H1 (cell line): ENCODE measurements at regions not wholly inside any gene's neighbourhood (a gene's known extent, or its start where the extent isn't known, plus 50 kb on each side); places are given as distances from the start of the nearest gene placed in this dataset.
A peak's percentile ranks its signal among the peaks of the same experiment; 100 is the strongest.

Experiments used
- CTCF ChIA-PET: fragments of 300-600 bp; sonication (Branson Sonifier 250); formaldehyde crosslinking; loops from one replicate; lab custom pipeline; 2021; ENCODE audit not compliant: partially characterized antibody; lab: Charles Lee
- POLR2A ChIA-PET: fragments of 300-600 bp; sonication (Branson Sonifier 250); formaldehyde crosslinking; loops from one replicate; lab custom pipeline; 2021; ENCODE audit warnings: inconsistent platforms; ENCODE audit not compliant: partially characterized antibody; lab: Charles Lee
- DNase-seq, 2 experiments: peaks; one replicate each; pipeline versions ENCODE4 v3.0.0 to v3.0.0-alpha.2; 2010 to 2022; ENCODE audit warnings: low spot score in 2 of 2, low read depth in 1 of 2, mixed read lengths in 1 of 2
- FAIRE-seq: peaks from 2 replicates; lab custom pipeline; 2011; peaks lifted over from hg19 to GRCh38; lab: Jason Lieb, UNC
- H2AFZ ChIP-seq: 2 replicates; pipeline ENCODE4 v1.8.1; 2012; ENCODE audit warnings: low read length, inconsistent platforms
- H2AK5ac ChIP-seq: 2 replicates; pipeline ENCODE4 v1.6.1; 2013; ENCODE audit warnings: low read depth, low read length
- H2BK120ac ChIP-seq: replicated peaks from 2 replicates; pipeline ENCODE3; 2013; ENCODE audit warnings: low read depth, low read length, inconsistent platforms
- H2BK12ac ChIP-seq: 2 replicates; pipeline ENCODE4 v1.6.1; 2013; ENCODE audit warnings: low read depth, low read length
- H2BK15ac ChIP-seq: 2 replicates; pipeline ENCODE4 v1.6.1; 2013; ENCODE audit warnings: low read length
- H2BK20ac ChIP-seq: 2 replicates; pipeline ENCODE4 v1.6.1; 2013; ENCODE audit warnings: low read length
- H2BK5ac ChIP-seq: 2 replicates; pipeline ENCODE4 v1.6.1; 2013; ENCODE audit warnings: low read depth, low read length
- H3K14ac ChIP-seq: 2 replicates; pipeline ENCODE4 v1.6.1; 2013; ENCODE audit warnings: inconsistent platforms; ENCODE audit not compliant: insufficient read length
- H3K18ac ChIP-seq: 2 replicates; pipeline ENCODE4 v1.6.1; 2013; ENCODE audit warnings: low read length; ENCODE audit errors: extremely low read depth
- H3K23ac ChIP-seq: 2 replicates; pipeline ENCODE4 v1.6.1; 2013; ENCODE audit warnings: inconsistent platforms; ENCODE audit not compliant: insufficient read length
- H3K23me2 ChIP-seq: 2 replicates; pipeline ENCODE4 v1.6.1; 2013; ENCODE audit warnings: low read depth, low read length
- H3K27ac ChIP-seq: 2 replicates; pipeline ENCODE4 v1.6.1; 2011; ENCODE audit warnings: low read depth, low read length, inconsistent platforms
- H3K27me3 ChIP-seq, 4 experiments: replicated peaks in 1 of 4; 1 replicate in 1 of 4; 2 replicates in 3 of 4; pipeline versions ENCODE4 v1.6.1 to v1.8.1; 2011 to 2013; ENCODE audit warnings: low read length in 3 of 4, mild to moderate bottlenecking in 3 of 4, inconsistent platforms in 2 of 4, mixed read lengths in 2 of 4, moderate library complexity in 1 of 4; ENCODE audit not compliant: control insufficient read depth in 3 of 4, insufficient read depth in 3 of 4; ENCODE audit errors: extremely low read depth in 1 of 4
- H3K36me3 ChIP-seq, 4 experiments: 2 replicates each; pipeline versions ENCODE4 v1.6.1 to v1.8.1; 2011 to 2013; ENCODE audit warnings: mild to moderate bottlenecking in 4 of 4, low read length in 3 of 4, moderate library complexity in 2 of 4, control low read depth in 1 of 4, inconsistent platforms in 1 of 4; ENCODE audit not compliant: insufficient read depth in 4 of 4, control insufficient read depth in 2 of 4
- H3K4ac ChIP-seq: replicated peaks from 2 replicates; pipeline ENCODE3; 2013; ENCODE audit warnings: low read length, low read depth, mixed read lengths, inconsistent platforms; ENCODE audit not compliant: insufficient read length
- H3K4me1 ChIP-seq, 4 experiments: replicated peaks in 1 of 4; 1 replicate in 1 of 4; 2 replicates in 3 of 4; pipeline versions ENCODE4 v1.6.1 to v1.8.1; 2011 to 2013; ENCODE audit warnings: low read length in 3 of 4, inconsistent platforms in 2 of 4, mixed read lengths in 1 of 4; ENCODE audit not compliant: insufficient read depth in 4 of 4, control insufficient read depth in 3 of 4
- H3K4me2 ChIP-seq, 2 experiments: 2 replicates each; pipeline versions ENCODE4 v1.6.1 to v1.8.1; 2011 to 2013; ENCODE audit warnings: low read depth in 2 of 2, low read length in 2 of 2, control low read depth in 1 of 2, inconsistent platforms in 1 of 2, mild to moderate bottlenecking in 1 of 2; ENCODE audit not compliant: insufficient read depth in 1 of 2
- H3K4me3 ChIP-seq, 4 experiments: fragments of 200-600, 300-600 bp in 1 of 4; sonication (generic), shearing (Covaris generic), sonication (Bioruptor Twin) in 1 of 4; 2 replicates each; pipeline versions ENCODE4 v1.5.1 to v1.8.1; 2011 to 2016; ENCODE audit warnings: low read length in 4 of 4, low read depth in 3 of 4, control low read depth in 2 of 4, inconsistent platforms in 2 of 4, mild to moderate bottlenecking in 2 of 4, mixed read lengths in 1 of 4, moderate library complexity in 1 of 4; ENCODE audit not compliant: insufficient read depth in 2 of 4; ENCODE audit errors: extremely low read depth in 1 of 4
- H3K56ac ChIP-seq: replicated peaks from 2 replicates; pipeline ENCODE3; 2013; ENCODE audit warnings: low read depth, mild to moderate bottlenecking, mixed read lengths, low read length, inconsistent platforms; ENCODE audit not compliant: insufficient read length
- H3K79me1 ChIP-seq: 2 replicates; pipeline ENCODE4 v1.6.1; 2013; ENCODE audit warnings: low read depth, low read length, control low read depth
- H3K79me2 ChIP-seq, 2 experiments: 2 replicates each; pipeline versions ENCODE4 v1.6.1 to v1.8.1; 2012 to 2013; ENCODE audit warnings: low read length in 2 of 2, mild to moderate bottlenecking in 2 of 2, inconsistent platforms in 1 of 2; ENCODE audit not compliant: insufficient read depth in 2 of 2, control insufficient read depth in 1 of 2
- H3K9ac ChIP-seq, 4 experiments: replicated peaks in 1 of 4; 1 replicate in 1 of 4; 2 replicates in 3 of 4; pipeline versions ENCODE4 v1.6.1 to v1.8.1; 2011 to 2013; ENCODE audit warnings: low read depth in 3 of 4, low read length in 3 of 4, control low read depth in 2 of 4, mild to moderate bottlenecking in 2 of 4, moderate library complexity in 2 of 4, inconsistent platforms in 1 of 4; ENCODE audit errors: extremely low read depth in 1 of 4
- H3K9me3 ChIP-seq, 2 experiments: 2 replicates each; pipeline versions ENCODE4 v1.6.1 to v1.8.1; 2012 to 2013; ENCODE audit warnings: mild to moderate bottlenecking in 2 of 2, moderate library complexity in 2 of 2, control low read depth in 1 of 2, inconsistent platforms in 1 of 2, low read depth in 1 of 2, low read length in 1 of 2, mixed read lengths in 1 of 2; ENCODE audit not compliant: insufficient read depth in 2 of 2
- H4K20me1 ChIP-seq, 2 experiments: replicated peaks in 1 of 2; 2 replicates each; pipeline versions ENCODE3 to v1.8.1; 2011 to 2013; ENCODE audit warnings: inconsistent platforms in 2 of 2, low read length in 2 of 2, mild to moderate bottlenecking in 1 of 2; ENCODE audit not compliant: insufficient read depth in 2 of 2, control insufficient read depth in 1 of 2
- H4K5ac ChIP-seq: 2 replicates; pipeline ENCODE4 v1.6.1; 2013; ENCODE audit warnings: low read length, low read depth, mixed read lengths, inconsistent platforms; ENCODE audit not compliant: insufficient read length
- H4K8ac ChIP-seq: 2 replicates; pipeline ENCODE4 v1.8.0; 2013; ENCODE audit warnings: mild to moderate bottlenecking, moderate library complexity, low read length, inconsistent platforms; ENCODE audit not compliant: insufficient read depth; ENCODE audit errors: extremely low read depth
- H4K91ac ChIP-seq: replicated peaks from 2 replicates; pipeline ENCODE3; 2013; ENCODE audit warnings: low read length, mixed read lengths, inconsistent platforms; ENCODE audit not compliant: insufficient read length
- EP300 ChIP-seq, 2 experiments: IDR thresholded peaks; 1 replicate in 1 of 2; 2 replicates in 1 of 2; pipeline ENCODE4 v1.6.1; 2011 to 2012; ENCODE audit warnings: low read depth in 2 of 2, low read length in 2 of 2, mild to moderate bottlenecking in 2 of 2, borderline replicate concordance in 1 of 2, inconsistent platforms in 1 of 2, moderate library complexity in 1 of 2
- RXRA ChIP-seq: IDR thresholded peaks from 2 replicates; pipeline ENCODE4 v1.6.1; 2011; ENCODE audit warnings: low read depth, mild to moderate bottlenecking, low read length, moderate library complexity; ENCODE audit not compliant: insufficient read depth
- SIRT6 ChIP-seq: IDR thresholded peaks from one replicate; pipeline ENCODE4 v1.7.1; 2012; ENCODE audit warnings: low read length, inconsistent platforms
- SP2 ChIP-seq: IDR thresholded peaks from 2 replicates; pipeline ENCODE4 v1.6.1; 2012; ENCODE audit warnings: mild to moderate bottlenecking, low read length, inconsistent platforms
- WGBS, 2 experiments: shearing (Covaris generic) in 1 of 2; methylation state at CpG; one replicate each; pipeline versions ENCODE4 v1.1.6 to v1.1.7; 2013 to 2015; ENCODE audit warnings: low lambda C conversion rate in 2 of 2, mixed read lengths in 2 of 2, inconsistent platforms in 1 of 2, low coverage in 1 of 2, missing lambda C conversion rate in 1 of 2; ENCODE audit not compliant: insufficient replicate concordance in 2 of 2, insufficient coverage in 1 of 2, insufficient read length in 1 of 2; ENCODE audit errors: extremely low coverage in 1 of 2, missing lambda C conversion rate in 1 of 2; 5-methylcytosine and 5-hydroxymethylcytosine counted together
- TF ChIP-seq, protein P1 (sequence below), 3 experiments: IDR thresholded peaks; 1 replicate in 2 of 3; 2 replicates in 1 of 3; pipeline versions ENCODE4 v1.5.1 to v1.6.1; 2011; ENCODE audit warnings: low read length in 3 of 3, mild to moderate bottlenecking in 3 of 3, inconsistent platforms in 2 of 3, low read depth in 1 of 3, moderate library complexity in 1 of 3; ENCODE audit not compliant: insufficient read depth in 1 of 3; ENCODE audit errors: control extremely low read depth in 1 of 3

DNA sequence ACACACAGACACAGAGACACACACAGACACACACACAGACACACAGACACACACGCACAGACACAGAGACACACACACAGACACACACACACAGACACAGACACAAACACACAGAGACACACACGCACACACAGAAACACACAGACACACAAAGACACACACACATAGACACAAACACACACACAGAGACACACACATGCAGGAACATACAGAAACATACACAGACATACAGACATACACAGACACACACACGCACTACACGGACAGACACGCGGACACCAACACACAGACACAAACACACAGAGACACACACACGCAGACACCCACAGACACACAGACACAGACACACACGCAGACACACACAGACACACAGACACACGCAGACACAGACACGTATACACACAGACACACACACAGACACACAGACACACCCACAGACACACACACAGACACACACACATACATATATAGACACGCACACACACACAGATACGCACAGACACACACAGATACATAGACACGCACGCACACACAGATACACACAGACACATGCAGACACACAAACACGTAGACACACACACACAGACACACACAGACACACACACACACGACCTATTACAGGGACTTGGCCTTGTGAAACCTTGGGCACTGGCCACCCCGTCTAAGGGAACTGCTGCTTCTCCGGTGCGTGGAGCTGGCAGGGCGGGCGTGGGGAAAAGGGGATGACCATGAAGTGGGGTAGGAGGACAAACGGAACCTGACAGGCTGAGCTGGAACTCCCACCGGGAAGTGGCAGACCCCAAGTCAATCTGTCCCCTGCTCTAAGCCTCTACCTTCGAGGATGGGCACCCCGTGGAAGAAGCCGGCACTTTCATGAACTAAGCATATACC lies 211.4 kb downstream of the TFCP2L1 start:
- Histone ChIP-seq H3K4me1 (peaks cover 0 to 20% (median 17%) of the 10 kb centered on the region in 4 experiments; a peak in 6 of 7 replicates), H3K14ac (no peak overlapping the region), H2BK120ac (no peak overlapping the region), H4K5ac (no peak overlapping the region), H3K27ac (no peak overlapping the region), H3K79me2 (no peaks in the 10 kb centered on the region), H2BK20ac (no peak overlapping the region; the same call in 1 of the 2 replicates), H3K9me3 (no peaks in the 10 kb centered on the region), H4K91ac (peak overlapping the region; percentile 17), H2AK5ac (peak overlapping the region; percentile 97), H3K56ac (peak overlapping the region; percentile 88), H3K4me2 (no peak overlapping the region), H2BK5ac (peak overlapping the region; percentile 60), H3K36me3 (no peaks in the 10 kb centered on the region), H2BK12ac (peak overlapping the region; percentile 90; the same call in 1 of the 2 replicates), H3K18ac (no peak overlapping the region), H4K8ac (peak overlapping the region; percentile 5; the same call in 1 of the 2 replicates), H3K9ac (no peak overlapping the region), H3K79me1 (no peaks in the 10 kb centered on the region), H2BK15ac (peak overlapping the region; percentile 14), H3K4me3 (no peak overlapping the region), H2AFZ (no peak overlapping the region), H3K23me2 (peaks cover 11% of the 10 kb centered on the region; the same call in 1 of the 2 replicates), H3K27me3 (peaks cover 0 to 26% (median 18%) of the 10 kb centered on the region in 4 experiments; a peak in 6 of 7 replicates), H3K4ac (no peak overlapping the region), H3K23ac (no peak overlapping the region), H4K20me1 (peaks cover 0 to 6% of the 10 kb centered on the region in 2 experiments)
- WGBS, 2 experiments, result 88% methylated on average over 26 of the region's 26 CpGs; no CpG with 5 or more reads in 1 of the 2 experiments
- FAIRE-seq (no peak), DNase-seq (no peak)
- POLR2A ChIA-PET, result interaction anchor here (0.7 to 3.6 kb wide), 21 partner anchors 9 to 520 kb away, joined by 3 to 51 read pairs (median 11); partner anchors contain the start of gene RNU4ATAC
- TF ChIP-seq SIRT6 (no peak), RXRA (no peak), EP300 (IDR thresholded peaks at IDR 0.05; ENCODE audit: borderline replicate concordance in 1 of 2, low read depth in 2 of 2, low read length in 2 of 2) (no peak), SP2 (no peak)
- TF ChIP-seq, protein P1, sequence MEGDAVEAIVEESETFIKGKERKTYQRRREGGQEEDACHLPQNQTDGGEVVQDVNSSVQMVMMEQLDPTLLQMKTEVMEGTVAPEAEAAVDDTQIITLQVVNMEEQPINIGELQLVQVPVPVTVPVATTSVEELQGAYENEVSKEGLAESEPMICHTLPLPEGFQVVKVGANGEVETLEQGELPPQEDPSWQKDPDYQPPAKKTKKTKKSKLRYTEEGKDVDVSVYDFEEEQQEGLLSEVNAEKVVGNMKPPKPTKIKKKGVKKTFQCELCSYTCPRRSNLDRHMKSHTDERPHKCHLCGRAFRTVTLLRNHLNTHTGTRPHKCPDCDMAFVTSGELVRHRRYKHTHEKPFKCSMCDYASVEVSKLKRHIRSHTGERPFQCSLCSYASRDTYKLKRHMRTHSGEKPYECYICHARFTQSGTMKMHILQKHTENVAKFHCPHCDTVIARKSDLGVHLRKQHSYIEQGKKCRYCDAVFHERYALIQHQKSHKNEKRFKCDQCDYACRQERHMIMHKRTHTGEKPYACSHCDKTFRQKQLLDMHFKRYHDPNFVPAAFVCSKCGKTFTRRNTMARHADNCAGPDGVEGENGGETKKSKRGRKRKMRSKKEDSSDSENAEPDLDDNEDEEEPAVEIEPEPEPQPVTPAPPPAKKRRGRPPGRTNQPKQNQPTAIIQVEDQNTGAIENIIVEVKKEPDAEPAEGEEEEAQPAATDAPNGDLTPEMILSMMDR (IDR thresholded peaks at IDR 0.05; ENCODE audit: control extremely low read depth in 1 of 3, insufficient read depth in 1 of 3, low read depth in 1 of 3, low read length in 3 of 3), result no peak
- CTCF ChIA-PET, result interaction anchor here (0.9 to 23.5 kb wide), 10 partner anchors 22 to 393 kb away, joined by 3 to 434 read pairs (median 5); no protein-coding TSS in a partner anchor
